Activated naive CD4-positive, alpha-beta T cell treated with Interleukin-2 at 50 U/mL for 16 hours (primary cell): ENCODE measurements at regions not wholly inside any gene's neighbourhood (a gene's known extent, or its start where the extent isn't known, plus 50 kb on each side); places are given as distances from the start of the nearest gene placed in this dataset.
"Not testable (repeated sequence)": the region's sequence is repeated elsewhere in the genome, so short reads cannot be mapped to it uniquely, and the experiment has no call there.

Experiments
- DNase-seq: peaks from one replicate; pipeline ENCODE4 v3.0.0-alpha.2; 2020

GRCh38 chr2:91667341-91667740 is 2975.9 kb downstream of the RPIA start:
- DNase-seq, result not testable (repeated sequence)

- DNase-seq, result not testable (repeated sequence)
Measured at GRCh38 chr2:91685541-91685940, 2994.1 kb downstream of the RPIA start.

DNA sequence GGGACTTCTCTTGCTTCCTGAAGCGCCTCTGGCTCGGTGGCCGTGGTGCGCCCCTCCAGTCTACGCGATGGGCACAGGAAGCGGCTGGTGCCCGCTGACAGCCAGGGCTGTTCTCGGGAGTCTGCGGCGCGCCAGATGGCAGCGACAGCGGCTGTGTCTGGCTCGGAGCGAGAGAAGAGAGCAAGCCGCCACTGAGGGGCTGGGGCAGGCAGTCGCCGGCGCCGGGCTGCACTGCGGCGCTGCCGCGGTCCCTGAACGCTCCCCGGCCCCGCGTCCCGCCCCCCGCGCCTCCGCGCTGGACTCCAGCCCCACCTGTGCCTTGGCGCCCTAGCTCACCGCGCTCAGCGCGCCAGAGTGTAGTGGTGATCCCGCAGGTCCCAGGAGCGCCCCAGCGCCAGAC is 2994.6 kb downstream of the RPIA start:
- not testable (repeated sequence) for DNase-seq
